Epithelial cell of prostate (primary cell): ENCODE measurements at regions not wholly inside any gene's neighbourhood (a gene's known extent, or its start where the extent isn't known, plus 50 kb on each side); places are given as distances from the start of the nearest gene placed in this dataset.
"Not testable (repeated sequence)": the region's sequence is repeated elsewhere in the genome, so short reads cannot be mapped to it uniquely, and the experiment has no call there.

Source experiments
- DNase-seq: peaks from one replicate; pipeline ENCODE4 v3.0.0-alpha.2; 2011; ENCODE audit warnings: low read depth, low spot score
- H3K27ac ChIP-seq: fragments of 450-650 bp; 2 replicates; pipeline ENCODE4 v1.5.1; 2017; ENCODE audit warnings: mild to moderate bottlenecking

DNA sequence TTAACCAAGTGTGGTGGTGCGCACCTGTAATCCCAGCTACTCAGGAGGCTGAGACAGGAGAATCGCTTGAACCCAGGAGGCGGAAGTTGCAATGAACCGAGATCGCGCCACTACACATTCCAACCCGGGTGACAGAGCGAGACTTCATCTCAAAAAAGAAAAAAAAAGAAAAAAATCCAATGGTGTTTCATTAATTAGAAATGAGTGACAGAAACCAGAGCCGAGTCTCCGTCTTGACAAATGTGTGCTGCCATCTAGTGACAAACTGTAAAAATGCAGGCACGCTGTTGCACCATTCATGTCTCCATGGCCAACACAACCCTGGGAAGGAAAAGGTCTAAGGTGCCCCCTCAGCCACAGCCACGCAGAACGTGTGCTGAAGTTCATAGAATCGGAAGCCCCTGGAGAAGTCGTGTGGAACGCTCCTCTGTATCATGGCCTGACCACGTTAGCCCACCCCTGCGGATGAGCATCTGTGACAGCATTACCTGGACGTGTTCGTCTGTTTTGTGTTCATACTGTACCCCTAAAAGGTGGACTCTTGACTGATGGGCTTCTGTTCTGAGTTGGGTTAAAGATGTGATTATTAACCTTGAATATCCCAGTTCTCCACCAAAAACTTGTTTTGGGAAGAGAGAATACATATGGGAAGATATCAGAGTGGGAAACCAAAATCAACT is 94.9 kb downstream of the LYZL2 start:
- H3K27ac ChIP-seq = no peak overlapping the region
- no peak for DNase-seq

DNA sequence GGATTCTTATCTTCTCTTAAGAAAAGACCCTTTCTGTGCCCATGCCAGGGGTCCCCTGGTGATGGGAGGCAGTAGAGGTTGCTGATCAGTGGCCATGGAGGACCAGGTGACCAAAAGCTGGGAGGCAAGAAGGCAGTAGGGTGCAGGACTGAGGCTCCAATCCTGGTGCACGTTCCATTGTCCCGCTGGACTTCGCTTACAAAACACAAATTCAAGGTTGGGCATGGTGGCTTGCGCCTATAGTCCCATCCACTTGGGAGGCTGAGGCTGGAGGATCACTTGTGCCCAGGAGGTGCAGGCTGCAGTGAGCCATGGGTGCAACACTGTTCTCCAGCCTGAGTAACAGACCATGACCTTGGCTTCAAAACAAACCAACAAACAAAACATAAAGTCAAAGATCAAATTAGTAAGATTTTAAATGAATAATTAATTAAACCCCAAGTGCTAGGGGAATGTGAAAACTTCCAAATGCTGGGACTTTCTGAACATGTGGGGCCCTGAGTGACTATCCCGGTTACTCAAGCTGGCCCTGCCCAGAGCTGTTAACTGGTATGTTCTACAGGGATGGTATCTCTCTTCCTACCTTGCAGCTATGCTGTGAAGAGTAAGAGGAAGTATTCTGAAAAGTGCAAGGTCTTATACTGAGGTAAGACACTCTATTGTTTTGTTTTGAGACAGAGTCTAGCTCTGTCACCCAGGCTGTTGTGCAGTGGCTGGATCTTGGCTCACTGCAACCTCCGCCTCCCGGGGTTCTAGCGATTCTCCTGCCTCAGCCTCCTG is 97.6 kb downstream of the LYZL2 start:
- H3K27ac ChIP-seq = no peak overlapping the region
- DNase-seq = no peak

DNA sequence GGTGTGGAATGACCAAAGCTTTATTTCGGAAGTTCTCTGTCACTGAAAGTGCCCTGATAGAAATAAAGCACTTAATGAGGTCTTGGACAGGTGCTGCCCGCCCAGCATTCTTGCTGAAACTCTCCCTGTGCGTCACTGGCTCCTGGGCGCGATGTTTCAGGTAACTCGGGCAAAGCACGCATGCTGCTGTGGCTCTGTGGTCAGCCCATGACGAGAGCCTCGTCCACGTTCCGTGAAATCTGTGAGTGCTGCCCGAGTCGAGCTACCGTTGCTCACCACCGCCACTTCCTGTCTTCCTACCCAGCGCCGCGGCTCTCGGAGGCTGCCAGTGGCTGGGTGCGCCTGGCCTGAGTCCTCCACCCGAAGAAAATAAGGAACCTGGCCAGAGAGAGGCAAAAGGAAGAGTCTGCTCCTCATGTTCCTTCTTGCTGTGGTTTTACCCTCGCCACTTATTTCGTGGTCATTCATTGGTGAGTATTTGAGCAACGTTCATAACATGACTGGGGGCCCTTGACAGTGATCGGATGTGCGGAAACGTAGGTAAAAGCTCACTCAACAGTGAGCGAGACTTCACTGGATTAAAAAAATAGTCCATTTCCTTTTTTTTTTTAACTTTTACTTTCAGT is 95.5 kb downstream of the MAP3K8 start:
- DNase-seq = no peak
- no peak overlapping the region for H3K27ac ChIP-seq

DNA sequence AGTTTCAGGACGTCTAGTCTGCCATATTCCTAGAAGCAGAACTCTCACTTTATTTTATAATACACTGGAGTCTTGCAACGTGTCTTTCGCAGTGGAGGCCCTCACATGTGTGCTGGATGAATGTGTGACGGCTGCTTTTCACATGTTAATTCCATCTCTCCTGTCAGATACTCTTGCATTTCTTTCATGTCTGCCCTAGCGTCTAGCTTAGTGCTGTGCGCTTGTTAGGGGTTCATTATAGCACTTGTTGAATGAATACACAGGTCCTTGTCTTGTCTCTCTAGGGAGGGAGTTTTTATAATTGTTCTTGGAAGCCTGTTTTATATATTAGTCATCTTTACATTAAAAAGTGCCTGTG is 94.4 kb downstream of the MAP3K8 start:
- H3K27ac ChIP-seq = no peak overlapping the region
- no peak for DNase-seq

DNA sequence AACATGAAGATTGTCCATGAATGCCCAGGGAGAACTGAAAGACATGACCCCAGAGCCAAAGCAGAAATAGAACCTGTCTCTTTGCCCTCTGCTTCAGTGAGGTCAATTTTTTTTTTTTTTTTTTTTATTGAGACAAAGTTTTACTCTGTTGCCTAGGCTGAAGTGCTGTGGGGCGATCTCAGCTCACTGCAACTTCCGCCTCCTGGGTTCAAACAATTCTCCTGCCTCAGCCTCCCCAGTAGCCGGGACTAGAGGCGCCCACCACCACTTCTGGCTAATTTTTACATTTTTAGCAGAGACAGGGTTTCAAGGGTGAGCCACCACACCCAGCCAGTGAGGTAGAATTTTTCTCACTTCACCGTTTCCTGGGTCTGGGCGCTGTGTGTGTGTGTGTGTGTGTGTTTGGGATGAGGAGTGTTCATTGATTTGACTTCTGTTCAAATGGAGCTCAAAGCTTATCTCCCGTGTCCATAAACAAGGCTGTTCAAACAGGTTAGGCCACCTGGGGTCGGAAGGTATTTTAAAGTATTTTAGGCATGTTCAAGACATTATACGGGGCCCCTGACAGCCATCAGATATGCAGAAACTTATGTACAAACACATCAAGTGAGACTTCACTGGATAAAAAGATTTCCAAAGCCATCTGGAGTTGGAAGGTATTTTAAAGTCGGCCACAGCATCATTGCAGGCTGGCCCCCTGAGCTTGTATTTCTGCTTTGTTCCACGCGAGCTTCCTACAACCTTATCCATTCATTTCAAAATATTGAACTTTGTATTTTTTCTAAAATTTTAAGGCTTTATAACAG is 93.8 kb downstream of the MAP3K8 start:
- DNase-seq = no peak
- H3K27ac ChIP-seq = no peak overlapping the region

DNA sequence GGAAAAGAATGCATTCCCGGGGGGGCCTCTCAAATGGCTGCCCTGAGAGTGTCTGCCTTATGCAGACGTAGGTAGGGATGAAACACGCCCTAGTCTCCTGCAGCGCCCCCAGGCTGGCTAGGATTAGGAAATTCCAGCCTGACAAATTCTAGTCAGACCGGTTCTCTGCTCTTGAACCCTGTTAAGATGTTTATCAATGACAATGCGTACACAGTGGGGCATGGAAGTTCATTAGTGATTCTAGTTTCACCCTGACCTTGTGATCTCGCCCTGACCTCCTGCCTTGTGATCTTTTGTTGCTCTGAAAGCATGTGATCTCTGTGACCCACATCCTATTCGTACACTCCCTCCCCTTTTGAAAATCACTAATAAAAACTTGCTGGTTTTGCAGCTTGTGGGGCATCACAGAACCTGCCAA is 88.7 kb downstream of the MAP3K8 start:
- not testable (repeated sequence) for DNase-seq, H3K27ac ChIP-seq

DNA sequence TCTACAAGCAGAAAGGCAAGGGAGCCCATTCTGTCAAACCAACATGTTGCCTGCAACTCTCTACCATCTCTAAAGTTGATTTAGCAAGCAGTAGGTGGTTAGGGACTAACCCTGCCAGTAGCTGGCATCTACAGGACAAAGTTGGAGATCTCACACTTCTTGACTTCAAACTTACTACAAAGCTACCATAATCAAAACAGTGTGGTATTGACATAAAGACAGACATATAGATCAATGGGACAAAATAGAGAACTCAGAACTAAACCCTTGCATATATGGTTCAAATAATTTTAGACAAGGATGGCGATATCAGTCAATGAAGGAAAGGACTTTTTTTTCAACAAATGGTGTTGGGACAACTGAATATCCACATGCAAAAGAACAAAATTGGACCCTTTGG is 84.9 kb downstream of the MAP3K8 start:
- H3K27ac ChIP-seq = no peak overlapping the region
- DNase-seq = no peak
